SK-N-MC (cell line): ENCODE measurements at regions not wholly inside any gene's neighbourhood (a gene's known extent, or its start where the extent isn't known, plus 50 kb on each side); places are given as distances from the start of the nearest gene placed in this dataset.
"Not testable (repeated sequence)": the region's sequence is repeated elsewhere in the genome, so short reads cannot be mapped to it uniquely, and the experiment has no call there.

Experiments
- DNase-seq: peaks from one replicate; pipeline ENCODE4 v3.0.0-alpha.2; 2011; ENCODE audit warnings: low read depth, low spot score
- H3K27ac ChIP-seq: fragments of 200-600 bp; sonication (generic); 2 replicates; pipeline ENCODE4 v1.5.1; 2016; ENCODE audit warnings: mixed run types
- H3K36me3 ChIP-seq: fragments of 200-600 bp; sonication (generic); 2 replicates; pipeline ENCODE4 v1.6.1; 2017; ENCODE audit warnings: antibody characterized with exemption, low read length, mixed read lengths; ENCODE audit not compliant: insufficient read depth
- H3K4me3 ChIP-seq: fragments of 200-600 bp; sonication (generic); 2 replicates; pipeline ENCODE4 v1.5.1; 2016
- H3K9ac ChIP-seq: fragments of 200-600 bp; sonication (generic); 2 replicates; pipeline ENCODE4 v1.8.0; 2017; ENCODE audit warnings: mixed run types, mixed read lengths; ENCODE audit not compliant: insufficient read length
- H3K9me3 ChIP-seq: fragments of 200-600 bp; sonication (generic); 2 replicates; pipeline ENCODE4 v1.6.1; 2017; ENCODE audit warnings: low read depth, mild to moderate bottlenecking, antibody characterized with exemption, low read length, moderate library complexity, mixed read lengths
- EZH2 ChIP-seq: fragments of 200-600 bp; sonication (generic); IDR thresholded peaks from one replicate; pipeline ENCODE4 v1.6.1; 2017; ENCODE audit warnings: antibody characterized with exemption
- FOXP2 ChIP-seq: optimal IDR thresholded peaks from 2 replicates; pipeline ENCODE3; 2011; ENCODE audit warnings: mild to moderate bottlenecking, moderate library complexity; ENCODE audit not compliant: insufficient read depth; ENCODE audit errors: extremely low read length, control extremely low read depth
- POLR2AphosphoS5 ChIP-seq: IDR thresholded peaks from 2 replicates; pipeline ENCODE4 v1.6.1; 2012; ENCODE audit warnings: mild to moderate bottlenecking, low read depth, low read length, borderline replicate concordance

GRCh38 chr2:109711230-109712122 lies 82.6 kb upstream of the RGPD5 start:
- H3K4me3 ChIP-seq = no peak overlapping the region
- no peaks in the 10 kb centered on the region for H3K36me3 ChIP-seq
- no peak overlapping the region for H3K27ac ChIP-seq
- no peak overlapping the region for H3K9ac ChIP-seq
- TF ChIP-seq POLR2AphosphoS5 (no peak), EZH2 (no peak), FOXP2 (no peak)
- no peak for DNase-seq
- no peaks in the 10 kb centered on the region for H3K9me3 ChIP-seq

- Histone ChIP-seq H3K9ac (no peak overlapping the region), H3K9me3 (no peaks in the 10 kb centered on the region), H3K36me3 (no peaks in the 10 kb centered on the region), H3K4me3 (no peak overlapping the region), H3K27ac (no peak overlapping the region)
- no peak for TF ChIP-seq POLR2AphosphoS5
- no peak for TF ChIP-seq FOXP2
- TF ChIP-seq EZH2 = no peak
- no peak for DNase-seq
These were observed 82.0 kb upstream of the RGPD5 start for GRCh38 chr2:109712123-109712449.

- H3K36me3 ChIP-seq = no peaks in the 10 kb centered on the region
- DNase-seq = no peak
These were observed 81.4 kb upstream of the RGPD5 start for GRCh38 chr2:109712746-109713145.

GRCh38 chr2:109715313-109715805 lies 78.7 kb upstream of the RGPD5 start:
- Histone ChIP-seq H3K9me3 (no peaks in the 10 kb centered on the region), H3K36me3 (no peaks in the 10 kb centered on the region), H3K4me3 (no peak overlapping the region), H3K9ac (no peak overlapping the region), H3K27ac (no peak overlapping the region)
- no peak for DNase-seq
- TF ChIP-seq POLR2AphosphoS5 = no peak
- no peak for TF ChIP-seq EZH2
- TF ChIP-seq FOXP2 = no peak

More at GRCh38 chr2:109712746-109713145, 81.4 kb upstream of the RGPD5 start:
- no peak overlapping the region for H3K9ac ChIP-seq
- H3K4me3 ChIP-seq = no peak overlapping the region
- TF ChIP-seq POLR2AphosphoS5 (no peak), FOXP2 (no peak), EZH2 (no peak)
- no peak overlapping the region for H3K27ac ChIP-seq
- no peaks in the 10 kb centered on the region for H3K9me3 ChIP-seq

- H3K27ac ChIP-seq, DNase-seq, H3K4me3 ChIP-seq, H3K36me3 ChIP-seq, H3K9ac ChIP-seq, H3K9me3 ChIP-seq: not testable (repeated sequence)
These were observed 77.5 kb upstream of the RGPD5 start for GRCh38 chr2:109716596-109716995.

GRCh38 chr2:109718139-109718538 lies 76.0 kb upstream of the RGPD5 start:
- no peaks in the 10 kb centered on the region for H3K9me3 ChIP-seq
- TF ChIP-seq EZH2 (no peak), POLR2AphosphoS5 (no peak), FOXP2 (no peak)

GRCh38 chr2:109719871-109720270 lies 74.2 kb upstream of the RGPD5 start:
- Histone ChIP-seq H3K27ac (no peak overlapping the region), H3K9ac (no peak overlapping the region), H3K4me3 (no peak overlapping the region), H3K9me3 (no peaks in the 10 kb centered on the region), H3K36me3 (no peaks in the 10 kb centered on the region)
- DNase-seq = no peak
- TF ChIP-seq EZH2 = no peak
- TF ChIP-seq POLR2AphosphoS5 = no peak
- TF ChIP-seq FOXP2 = no peak

More at GRCh38 chr2:109718139-109718538, 76.0 kb upstream of the RGPD5 start:
- Histone ChIP-seq H3K9ac (no peak overlapping the region), H3K27ac (no peak overlapping the region), H3K36me3 (no peaks in the 10 kb centered on the region), H3K4me3 (no peak overlapping the region)
- DNase-seq = no peak

- no peak for TF ChIP-seq POLR2AphosphoS5
- TF ChIP-seq FOXP2 = no peak
- no peak for TF ChIP-seq EZH2
- no peak overlapping the region for H3K4me3 ChIP-seq
These were observed 73.6 kb upstream of the RGPD5 start for GRCh38 chr2:109720380-109721106.

More at GRCh38 chr2:109720380-109721106, 73.6 kb upstream of the RGPD5 start:
- no peak for DNase-seq
- H3K9me3 ChIP-seq = no peaks in the 10 kb centered on the region
- H3K36me3 ChIP-seq = no peaks in the 10 kb centered on the region
- H3K9ac ChIP-seq = no peak overlapping the region
- H3K27ac ChIP-seq = no peak overlapping the region
